GM23338 (cell line): ENCODE measurements at regions not wholly inside any gene's neighbourhood (a gene's known extent, or its start where the extent isn't known, plus 50 kb on each side); places are given as distances from the start of the nearest gene placed in this dataset.

Source experiments
- ATAC-seq: fragments of 200-7000 bp; cut with Tn5 transposase; 3 replicates; pipeline ENCODE4 v1.9.1; 2020
- DNase-seq: peaks from one replicate; pipeline ENCODE4 v3.0.0-alpha.2; 2015; ENCODE audit warnings: low spot score
- H2AFZ ChIP-seq: fragments of 200-600 bp; sonication (generic); 2 replicates; pipeline ENCODE4 v1.8.0; 2016; ENCODE audit warnings: antibody characterized with exemption, mild to moderate bottlenecking, moderate library complexity
- H3F3A ChIP-seq: fragments of 200-600 bp; sonication (generic); replicated peaks from 2 replicates; pipeline ENCODE4 v1.8.0; 2017; ENCODE audit warnings: antibody characterized with exemption, mixed run types, low read depth
- H3K27ac ChIP-seq: fragments of 200-600 bp; sonication (generic); 2 replicates; pipeline ENCODE4 v1.6.1; 2016; ENCODE audit warnings: low read depth
- H3K27me3 ChIP-seq: fragments of 200-600 bp; sonication (generic); 2 replicates; pipeline ENCODE4 v1.8.0; 2016; ENCODE audit warnings: mild to moderate bottlenecking, mixed run types, moderate library complexity; ENCODE audit not compliant: insufficient read depth
- H3K36me3 ChIP-seq: fragments of 200-600 bp; sonication (generic); 2 replicates; pipeline ENCODE4 v1.8.0; 2016; ENCODE audit warnings: mild to moderate bottlenecking; ENCODE audit not compliant: insufficient read depth
- H3K4me1 ChIP-seq: fragments of 200-600 bp; sonication (generic); 2 replicates; pipeline ENCODE4 v1.8.0; 2016; ENCODE audit warnings: mild to moderate bottlenecking, moderate library complexity; ENCODE audit not compliant: insufficient read depth
- H3K4me2 ChIP-seq: fragments of 200-600 bp; sonication (generic); 2 replicates; pipeline ENCODE4 v1.7.1; 2017; ENCODE audit warnings: mixed run types
- H3K4me3 ChIP-seq: fragments of 200-600 bp; sonication (generic); 2 replicates; pipeline ENCODE4 v1.6.1; 2016; ENCODE audit warnings: mixed run types
- H3K79me2 ChIP-seq: fragments of 200-600 bp; sonication (generic); replicated peaks from 2 replicates; pipeline ENCODE4 v1.8.0; 2017; ENCODE audit warnings: mild to moderate bottlenecking; ENCODE audit not compliant: insufficient read depth
- H3K9me2 ChIP-seq: fragments of 200-600 bp; sonication (generic); 2 replicates; pipeline ENCODE4 v1.8.0; 2017; ENCODE audit not compliant: insufficient read depth
- H4K20me1 ChIP-seq: fragments of 200-600 bp; sonication (generic); replicated peaks from 2 replicates; pipeline ENCODE4 v1.8.0; 2017; ENCODE audit warnings: mild to moderate bottlenecking; ENCODE audit not compliant: insufficient read depth
- H3K27ac Mint-ChIP-seq: 2 replicates; pipeline ENCODE4 v1.8.0; 2020; ENCODE audit warnings: inconsistent platforms, mild to moderate bottlenecking, moderate library complexity, mixed read lengths
- H3K27me3 Mint-ChIP-seq: 3 replicates; pipeline ENCODE4 v1.8.0; 2022; ENCODE audit warnings: low read depth, mild to moderate bottlenecking, moderate library complexity, mixed read lengths, inconsistent platforms; ENCODE audit not compliant: insufficient read depth, poor library complexity
- H3K36me3 Mint-ChIP-seq: 3 replicates; pipeline ENCODE4 v1.8.0; 2021; ENCODE audit warnings: low read depth, mild to moderate bottlenecking, inconsistent platforms, moderate library complexity, mixed read lengths
- H3K4me1 Mint-ChIP-seq: 3 replicates; pipeline ENCODE4 v1.8.0; 2020; ENCODE audit warnings: mild to moderate bottlenecking, inconsistent platforms, mixed read lengths
- H3K4me3 Mint-ChIP-seq: 3 replicates; pipeline ENCODE4 v1.8.0; 2021; ENCODE audit warnings: moderate library complexity, mild to moderate bottlenecking, inconsistent platforms, mixed read lengths
- H3K9me3 Mint-ChIP-seq: 3 replicates; pipeline ENCODE4 v1.8.0; 2020; ENCODE audit warnings: moderate library complexity, mild to moderate bottlenecking, inconsistent platforms, mixed read lengths
- CREB1 ChIP-seq: fragments of 250-450 bp; sonication (Bioruptor Pico); IDR thresholded peaks from 2 replicates; pipeline ENCODE4 v1.5.0; 2020; ENCODE audit warnings: low read depth, mild to moderate bottlenecking, moderate library complexity
- CTCF ChIP-seq, 2 experiments: fragments of 200-600 bp in 1 of 2; sonication (generic) in 1 of 2; conservative IDR thresholded peaks; 2 replicates each; pipeline versions ENCODE4 v1.5.1 to v1.6.1; 2016 to 2017; ENCODE audit warnings: antibody characterized with exemption in 2 of 2, low read depth in 2 of 2, mild to moderate bottlenecking in 2 of 2, moderate library complexity in 1 of 2
- ETS1 ChIP-seq: IDR thresholded peaks from 2 replicates; pipeline ENCODE4 v1.6.1; 2016; ENCODE audit warnings: antibody characterized with exemption
- EZH2 ChIP-seq: fragments of 200-600 bp; sonication (generic); IDR thresholded peaks from one replicate; pipeline ENCODE4 v1.8.0; 2017; ENCODE audit warnings: antibody characterized with exemption, mild to moderate bottlenecking, low read depth; ENCODE audit not compliant: unreplicated experiment
- EZH2phosphoT487 ChIP-seq: fragments of 200-600 bp; sonication (generic); IDR thresholded peaks from one replicate; pipeline ENCODE4 v1.8.1; 2018; ENCODE audit warnings: antibody characterized with exemption; ENCODE audit not compliant: unreplicated experiment
- JUNB ChIP-seq: IDR thresholded peaks from one replicate; pipeline ENCODE4 v1.6.1; 2016; ENCODE audit warnings: antibody characterized with exemption; ENCODE audit not compliant: unreplicated experiment
- POLR2AphosphoS5 ChIP-seq: IDR thresholded peaks from 2 replicates; pipeline ENCODE4 v1.6.1; 2016; ENCODE audit warnings: antibody characterized with exemption, low read depth
- REST ChIP-seq: IDR thresholded peaks from one replicate; pipeline ENCODE4 v1.6.1; 2018; ENCODE audit warnings: antibody characterized with exemption; ENCODE audit not compliant: unreplicated experiment
- STAT1 ChIP-seq: IDR thresholded peaks from one replicate; pipeline ENCODE4 v1.6.1; 2016; ENCODE audit warnings: antibody characterized with exemption; ENCODE audit not compliant: unreplicated experiment
- ZNF331 ChIP-seq: fragments of 250-450 bp; sonication (Bioruptor Pico); IDR thresholded peaks from 2 replicates; pipeline ENCODE4 v1.5.0; 2020; ENCODE audit warnings: low read depth, mild to moderate bottlenecking, moderate library complexity
- ZNF462 ChIP-seq: fragments of 250-450 bp; sonication (Bioruptor Pico); IDR thresholded peaks from 2 replicates; pipeline ENCODE4 v1.5.0; 2020; ENCODE audit warnings: mild to moderate bottlenecking, moderate library complexity

- peak; percentile 18; the same call in 2 of the 3 replicates for ATAC-seq
- H3K27ac Mint-ChIP-seq = no peak overlapping the region
- H3K27me3 Mint-ChIP-seq = peaks cover 15% of the 10 kb centered on the region
- H3K4me2 ChIP-seq = no peak overlapping the region
- no peak overlapping the region for H3K4me3 ChIP-seq
- H3K4me1 Mint-ChIP-seq = peaks cover 10% of the 10 kb centered on the region; the same call in 2 of the 3 replicates
- H3K9me2 ChIP-seq = no peaks in the 10 kb centered on the region
- no peaks in the 10 kb centered on the region for H3K36me3 Mint-ChIP-seq
- H3K36me3 ChIP-seq = no peaks in the 10 kb centered on the region
- no peaks in the 10 kb centered on the region for H3F3A ChIP-seq
- H2AFZ ChIP-seq = no peak overlapping the region
- no peak overlapping the region for H3K27ac ChIP-seq
- DNase-seq = no peak
- H3K79me2 ChIP-seq = no peaks in the 10 kb centered on the region
- no peak overlapping the region for H3K4me3 Mint-ChIP-seq
- no peaks in the 10 kb centered on the region for H3K4me1 ChIP-seq
- H4K20me1 ChIP-seq = no peaks in the 10 kb centered on the region
- no peaks in the 10 kb centered on the region for H3K9me3 Mint-ChIP-seq
- no peaks in the 10 kb centered on the region for H3K27me3 ChIP-seq
- TF ChIP-seq ZNF462 (CRISPR knock-in tag) (no peak), ZNF331 (CRISPR knock-in tag) (no peak), CREB1 (CRISPR knock-in tag) (no peak), ETS1 (no peak), POLR2AphosphoS5 (no peak), EZH2 (no peak), EZH2phosphoT487 (no peak), STAT1 (no peak), REST (no peak), JUNB (no peak), CTCF (conservative IDR thresholded peaks at IDR 0.05; ENCODE audit: low read depth in 2 of 2) (no peak)
These were observed 179.6 kb downstream of the RNF144A start for GRCh38 chr2:7096726-7097352.
